IPS-18a (cell line): ENCODE measurements at regions not wholly inside any gene's neighbourhood (a gene's known extent, or its start where the extent isn't known, plus 50 kb on each side); places are given as distances from the start of the nearest gene placed in this dataset.

ENCODE experiments used
- H3K27ac ChIP-seq: one replicate; pipeline ENCODE4 v1.5.1; 2013; ENCODE audit warnings: low read length
- H3K27me3 ChIP-seq: one replicate; pipeline ENCODE4 v1.6.1; 2013; ENCODE audit warnings: mild to moderate bottlenecking, low read length; ENCODE audit not compliant: control insufficient read depth, insufficient read depth
- H3K36me3 ChIP-seq: one replicate; pipeline ENCODE4 v1.6.1; 2013; ENCODE audit warnings: low read depth, low read length; ENCODE audit not compliant: control insufficient read depth
- H3K4me1 ChIP-seq: one replicate; pipeline ENCODE4 v1.6.1; 2013; ENCODE audit warnings: low read depth, low read length; ENCODE audit not compliant: control insufficient read depth
- H3K4me3 ChIP-seq: one replicate; pipeline ENCODE4 v1.5.1; 2013; ENCODE audit warnings: low read length
- H3K9ac ChIP-seq: one replicate; pipeline ENCODE4 v1.6.1; 2013; ENCODE audit warnings: mild to moderate bottlenecking, low read length, moderate library complexity
- H3K9me3 ChIP-seq: one replicate; pipeline ENCODE4 v1.6.1; 2013; ENCODE audit warnings: low read depth, low read length; ENCODE audit not compliant: control insufficient read depth

DNA sequence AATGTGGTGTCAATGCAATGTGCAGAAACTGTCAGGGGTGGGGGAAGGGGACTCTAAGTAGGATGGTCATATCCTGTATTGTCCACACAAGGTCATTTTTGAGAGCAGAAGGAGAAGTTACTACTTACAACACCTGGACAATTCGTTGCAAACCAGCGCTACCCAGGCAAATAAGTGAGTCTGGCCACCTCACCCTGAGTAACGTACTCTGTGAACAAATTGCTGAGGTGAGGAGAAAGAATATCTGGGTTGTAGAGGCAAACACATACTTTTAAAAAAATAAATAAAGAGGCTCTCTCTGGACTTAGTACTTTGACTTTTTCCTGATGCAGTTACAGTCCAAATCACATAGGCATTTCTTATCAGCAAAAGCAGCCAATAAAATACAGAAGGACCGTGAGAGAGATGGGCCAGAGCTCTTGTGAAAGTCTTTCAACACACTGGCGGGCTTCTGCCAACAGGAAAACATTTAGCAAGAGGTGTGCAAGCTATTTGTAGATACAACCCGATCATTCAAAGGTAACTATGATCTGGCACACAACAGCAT lies 268.2 kb upstream of the ID2 start:
- Histone ChIP-seq H3K4me1 (peaks cover 5% of the 10 kb centered on the region), H3K36me3 (no peaks in the 10 kb centered on the region), H3K9me3 (no peaks in the 10 kb centered on the region), H3K9ac (no peak overlapping the region), H3K27ac (no peak overlapping the region), H3K4me3 (no peak overlapping the region), H3K27me3 (no peaks in the 10 kb centered on the region)

DNA sequence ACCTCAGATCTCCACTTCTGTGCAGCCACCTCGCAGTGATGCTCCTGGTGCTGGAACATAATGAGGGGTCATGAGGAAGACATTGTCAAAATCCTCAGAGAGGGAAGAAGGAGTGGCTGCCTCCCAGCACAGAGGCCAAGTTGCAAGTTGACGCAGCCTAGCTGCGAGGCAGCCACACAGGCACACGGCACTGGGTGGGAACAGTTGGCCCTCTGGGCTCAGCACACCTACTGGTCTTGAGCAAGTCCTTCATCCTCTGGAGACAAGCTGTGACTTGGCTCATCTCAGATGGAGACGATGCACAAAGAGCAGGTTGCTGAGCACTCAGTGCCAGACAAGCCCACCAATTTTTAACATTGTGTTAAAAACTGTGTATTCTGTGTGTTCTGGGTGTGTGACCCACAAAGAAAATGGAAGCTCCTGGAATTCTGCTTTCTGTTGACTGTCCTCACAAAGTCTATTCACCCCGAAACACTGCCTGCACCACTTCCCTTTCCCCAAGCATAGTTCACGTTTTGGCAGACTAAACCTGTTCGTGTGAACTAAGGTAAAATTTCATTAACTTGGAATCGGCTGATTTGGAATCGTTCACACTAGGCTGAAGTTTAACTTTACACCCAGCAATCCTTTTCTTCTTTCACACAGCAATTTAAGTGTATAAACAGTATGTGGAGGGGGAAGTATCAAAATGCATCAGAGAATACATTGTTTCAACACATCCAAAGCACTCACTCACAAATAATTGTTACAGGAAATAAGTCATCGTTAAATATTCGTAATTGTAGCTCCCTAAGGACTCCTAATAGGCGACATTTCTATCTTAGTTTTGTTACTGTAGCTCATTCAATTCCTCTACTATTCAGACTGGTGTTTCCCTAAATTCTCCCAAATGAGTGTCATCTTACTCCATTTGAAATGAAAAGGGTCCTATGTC lies 266.6 kb upstream of the ID2 start:
- no peaks in the 10 kb centered on the region for H3K27me3 ChIP-seq
- H3K4me1 ChIP-seq: peaks cover 5% of the 10 kb centered on the region
- H3K4me3 ChIP-seq: no peak overlapping the region
- H3K9ac ChIP-seq: no peak overlapping the region
- H3K36me3 ChIP-seq: no peaks in the 10 kb centered on the region
- no peak overlapping the region for H3K27ac ChIP-seq
- no peaks in the 10 kb centered on the region for H3K9me3 ChIP-seq

DNA sequence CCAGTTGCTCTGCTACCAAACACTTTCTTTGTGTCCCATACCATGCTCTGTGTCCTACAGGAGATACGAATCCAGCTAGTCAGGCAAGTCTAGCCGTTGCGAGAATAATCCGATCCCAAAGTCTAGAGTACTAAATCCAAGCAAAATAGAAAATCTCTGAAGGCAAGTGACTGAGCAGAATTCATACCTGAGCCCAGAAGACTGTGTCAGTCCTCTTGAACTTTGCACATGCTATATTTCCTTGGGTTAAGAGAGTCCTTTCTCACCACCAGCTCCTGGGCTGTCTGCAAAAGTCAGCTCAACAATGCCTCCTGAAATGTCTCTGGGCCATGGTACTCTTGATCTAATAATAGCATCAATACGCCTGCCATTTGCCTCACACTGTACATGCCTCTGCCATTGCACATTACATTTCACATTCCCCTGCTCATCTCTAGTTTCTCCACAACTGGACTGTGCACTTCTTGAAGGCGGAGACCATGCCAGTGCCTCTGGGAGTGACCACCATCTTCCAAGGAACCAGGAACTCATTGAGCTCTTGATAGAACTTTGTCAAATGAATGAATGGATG lies 265.8 kb upstream of the ID2 start:
- Histone ChIP-seq H3K9ac (no peak overlapping the region), H3K4me3 (no peak overlapping the region), H3K36me3 (no peaks in the 10 kb centered on the region), H3K9me3 (no peaks in the 10 kb centered on the region), H3K27me3 (no peaks in the 10 kb centered on the region), H3K27ac (no peak overlapping the region), H3K4me1 (peaks cover 5% of the 10 kb centered on the region)

DNA sequence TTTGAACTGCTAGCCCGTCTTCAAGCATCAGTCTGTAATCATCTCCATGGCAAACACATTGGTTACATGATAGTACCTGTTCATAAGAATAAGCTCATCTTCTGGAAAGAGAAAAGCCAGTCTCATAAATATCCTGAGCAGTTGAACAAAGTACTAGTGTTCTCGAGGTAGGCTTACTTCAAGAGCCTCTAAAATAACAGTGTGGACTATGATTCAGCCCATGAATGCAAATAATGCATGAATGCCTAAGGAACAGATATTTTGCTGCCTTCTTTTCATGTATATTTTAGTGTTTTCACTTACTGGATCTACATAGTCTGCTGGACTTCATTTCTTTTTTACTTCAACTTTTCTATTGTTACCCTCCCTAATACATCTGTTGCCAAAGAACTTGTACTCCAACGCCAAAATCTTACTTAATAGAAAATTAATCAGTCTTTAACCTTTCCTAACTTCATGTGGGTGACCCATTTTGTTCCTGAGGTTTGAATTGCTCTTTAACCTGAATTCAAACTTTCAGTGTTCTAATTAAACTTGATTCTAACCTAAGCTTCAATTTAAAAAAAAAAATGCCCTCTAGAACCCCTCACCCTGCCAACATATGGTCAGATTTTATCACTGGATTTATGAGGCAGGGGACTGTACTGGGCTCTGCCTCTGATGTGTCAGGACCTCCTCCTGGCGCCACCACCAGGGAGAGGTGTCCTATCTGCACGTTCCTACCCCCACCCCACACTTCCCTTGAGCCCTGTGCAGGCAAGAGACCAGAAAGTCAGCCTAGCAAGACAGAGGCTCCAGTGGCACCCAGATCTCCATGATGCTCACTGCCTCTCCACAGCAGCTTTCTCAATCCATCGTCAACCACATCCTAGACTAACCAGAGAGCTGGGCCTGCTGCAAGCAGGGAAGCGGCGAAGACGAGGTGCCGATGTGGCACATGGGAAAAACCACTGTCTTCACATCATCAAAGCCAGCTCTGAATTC lies 264.7 kb upstream of the ID2 start:
- Histone ChIP-seq H3K4me1 (peaks cover 5% of the 10 kb centered on the region), H3K4me3 (no peak overlapping the region), H3K36me3 (no peaks in the 10 kb centered on the region), H3K9me3 (no peaks in the 10 kb centered on the region), H3K27me3 (no peaks in the 10 kb centered on the region), H3K9ac (no peak overlapping the region), H3K27ac (no peak overlapping the region)

DNA sequence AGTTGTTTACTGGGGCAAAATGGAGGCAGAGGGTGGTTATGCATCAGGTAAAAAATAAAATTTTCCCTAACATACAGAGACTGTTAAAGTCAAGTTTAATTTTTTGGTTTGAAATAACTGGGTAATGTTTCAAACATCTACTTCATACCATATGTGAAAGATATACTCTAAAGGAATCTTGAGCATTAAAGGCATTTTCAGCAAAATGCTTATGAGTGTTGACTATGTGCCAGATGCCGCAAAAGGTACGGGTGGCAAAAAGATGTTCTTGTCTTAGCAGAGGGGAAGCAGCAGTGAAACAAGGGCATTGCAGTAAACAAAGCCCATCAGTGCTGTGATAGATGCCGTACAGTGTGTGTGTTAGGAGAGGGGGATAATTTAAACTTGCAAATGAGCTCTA lies 263.1 kb upstream of the ID2 start:
- Histone ChIP-seq H3K27ac (no peak overlapping the region), H3K4me3 (no peak overlapping the region), H3K4me1 (no peaks in the 10 kb centered on the region), H3K27me3 (no peaks in the 10 kb centered on the region), H3K9ac (no peak overlapping the region), H3K9me3 (no peaks in the 10 kb centered on the region), H3K36me3 (no peaks in the 10 kb centered on the region)

DNA sequence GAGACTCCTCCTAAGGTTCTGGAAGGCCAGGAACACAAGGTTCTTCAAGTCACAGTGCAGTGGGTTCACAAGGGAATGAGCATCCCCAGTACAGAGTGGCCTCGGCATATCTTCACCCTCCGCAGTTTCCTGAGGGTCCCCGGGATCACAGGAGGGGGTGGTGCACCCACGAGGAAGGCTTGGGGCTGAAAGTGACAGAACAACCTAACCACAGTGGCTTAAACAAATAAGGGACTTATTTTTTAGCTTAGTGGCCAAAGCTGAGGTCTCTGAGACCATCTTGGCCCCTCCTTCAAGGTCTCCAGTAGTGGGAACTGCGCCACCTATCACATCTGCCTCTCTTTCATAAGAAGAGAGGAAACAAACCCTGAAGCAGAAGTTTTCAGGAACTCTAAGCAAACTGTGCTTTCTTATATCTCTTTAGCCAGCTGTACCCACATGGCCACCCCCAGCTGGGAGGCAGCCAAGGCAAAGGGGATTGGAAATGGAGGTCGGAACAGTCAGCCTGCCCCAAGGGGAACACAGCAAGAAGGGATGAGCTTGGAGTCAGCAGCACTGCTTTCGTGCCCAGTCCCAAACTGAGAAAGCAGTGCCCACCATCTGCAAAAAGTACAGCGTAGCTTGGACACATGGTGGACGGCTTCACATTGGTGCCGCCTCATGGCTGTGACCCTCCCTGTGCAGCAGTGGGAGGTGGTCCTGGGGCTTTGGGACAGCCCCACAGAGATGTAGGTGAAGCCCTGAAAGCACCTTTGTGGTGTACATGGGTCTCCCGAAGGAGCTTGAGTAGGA lies 260.0 kb upstream of the ID2 start:
- no peak overlapping the region for H3K4me3 ChIP-seq
- no peaks in the 10 kb centered on the region for H3K9me3 ChIP-seq
- no peaks in the 10 kb centered on the region for H3K4me1 ChIP-seq
- no peak overlapping the region for H3K9ac ChIP-seq
- no peaks in the 10 kb centered on the region for H3K36me3 ChIP-seq
- H3K27me3 ChIP-seq: no peaks in the 10 kb centered on the region
- H3K27ac ChIP-seq: no peak overlapping the region

DNA sequence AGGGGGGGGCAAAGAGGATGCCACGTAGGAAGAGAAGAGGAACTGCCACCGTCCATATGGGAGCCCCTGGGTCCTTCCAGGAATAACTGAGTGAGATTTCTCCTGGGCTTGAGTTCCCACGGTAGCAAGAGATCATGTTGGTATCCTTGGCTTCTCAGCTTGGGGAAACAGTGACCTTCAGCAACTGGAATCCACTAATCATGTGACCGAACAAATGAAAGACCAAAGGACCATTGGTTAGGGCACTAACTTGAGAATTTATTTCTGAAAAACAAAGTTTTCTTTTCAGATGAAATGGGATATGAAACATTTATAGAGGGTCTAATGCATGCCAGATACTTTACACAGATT lies 259.4 kb upstream of the ID2 start:
- Histone ChIP-seq H3K9ac (no peak overlapping the region), H3K27me3 (no peaks in the 10 kb centered on the region), H3K36me3 (no peaks in the 10 kb centered on the region), H3K4me3 (no peak overlapping the region), H3K4me1 (no peaks in the 10 kb centered on the region), H3K27ac (no peak overlapping the region), H3K9me3 (no peaks in the 10 kb centered on the region)

DNA sequence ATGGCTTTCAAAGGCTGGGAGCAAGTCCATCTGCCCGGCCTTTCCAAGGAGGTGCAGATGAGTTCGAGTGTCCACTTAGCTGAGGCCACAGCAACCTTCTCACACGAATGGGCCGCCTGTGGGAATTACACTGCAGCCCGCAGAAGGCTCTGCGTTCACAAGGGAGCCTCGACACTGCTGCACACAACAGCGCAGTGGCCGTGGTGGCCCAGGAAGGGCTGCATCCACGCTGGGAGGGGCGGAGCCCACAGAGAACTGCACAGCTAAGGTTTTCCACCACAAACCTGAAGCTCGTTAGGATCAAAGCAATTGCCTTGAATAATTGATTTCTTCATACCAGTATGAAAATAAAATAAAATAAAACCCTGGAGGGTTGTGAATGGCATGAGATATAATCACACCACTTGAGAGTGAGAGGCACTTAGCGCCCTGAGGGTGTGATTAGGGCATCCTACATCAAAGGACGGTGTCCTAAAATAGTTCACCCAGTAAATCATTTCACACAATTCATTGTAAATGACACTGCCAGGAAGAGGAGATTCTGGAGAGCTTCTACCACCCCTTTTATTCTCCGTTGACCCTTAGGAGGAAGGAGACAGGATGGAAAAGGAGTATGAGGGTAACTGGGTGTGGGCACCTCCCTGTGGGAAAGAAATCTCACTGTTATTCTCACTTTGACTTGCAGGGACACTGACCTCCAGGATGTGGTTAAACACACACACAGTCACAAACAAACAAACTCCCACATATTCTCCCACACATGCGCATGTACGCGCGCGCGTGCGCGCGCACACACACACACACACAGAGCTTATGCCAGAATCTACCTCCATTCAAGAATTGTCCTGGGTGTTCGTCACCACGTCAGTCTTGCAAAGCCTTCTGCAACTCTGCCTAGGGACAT lies 256.6 kb upstream of the ID2 start:
- Histone ChIP-seq H3K27ac (no peak overlapping the region), H3K9ac (no peak overlapping the region), H3K4me1 (no peaks in the 10 kb centered on the region), H3K27me3 (no peaks in the 10 kb centered on the region), H3K36me3 (no peaks in the 10 kb centered on the region), H3K4me3 (no peak overlapping the region), H3K9me3 (no peaks in the 10 kb centered on the region)

DNA sequence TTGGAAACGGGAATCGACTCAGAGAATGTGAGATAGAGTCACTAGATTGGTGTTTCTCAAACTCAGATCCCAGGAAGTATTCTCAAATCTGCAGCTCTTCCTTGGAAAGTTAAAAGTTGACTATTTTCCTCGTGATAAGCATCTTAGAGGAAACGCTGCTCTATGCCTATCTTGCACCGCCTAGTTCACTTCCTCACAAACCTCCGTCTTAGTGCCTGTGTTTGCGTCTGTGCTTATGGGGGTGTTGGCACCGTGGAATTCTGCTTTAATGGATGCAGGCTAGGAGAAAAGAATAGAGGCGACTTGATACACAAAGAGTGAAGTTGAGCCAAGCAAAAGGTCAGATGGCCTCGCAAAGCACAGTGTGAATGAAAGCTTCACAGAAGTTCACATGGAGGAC lies 255.3 kb upstream of the ID2 start:
- Histone ChIP-seq H3K9ac (no peak overlapping the region), H3K9me3 (no peaks in the 10 kb centered on the region), H3K4me1 (no peaks in the 10 kb centered on the region), H3K27ac (no peak overlapping the region), H3K27me3 (no peaks in the 10 kb centered on the region), H3K4me3 (no peak overlapping the region), H3K36me3 (no peaks in the 10 kb centered on the region)

DNA sequence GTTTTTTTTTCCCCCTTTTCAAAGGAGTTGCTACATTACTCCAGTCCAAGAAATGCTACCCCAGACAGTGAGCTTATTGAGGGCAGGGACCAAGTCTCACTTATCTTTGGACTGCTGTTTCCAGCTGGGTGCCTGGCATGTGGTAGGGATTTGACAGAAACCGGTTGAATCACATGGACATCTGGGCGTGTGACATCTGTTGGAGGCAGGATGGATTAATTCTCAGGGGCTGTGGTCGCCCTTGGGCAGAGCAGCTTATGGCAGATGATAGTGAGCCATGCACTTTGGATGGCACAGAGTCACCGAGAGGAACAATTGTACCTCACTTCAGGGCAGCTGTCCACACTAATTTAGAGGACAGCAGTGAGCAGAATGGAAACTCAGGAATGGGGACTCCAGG lies 254.6 kb upstream of the ID2 start:
- Histone ChIP-seq H3K27ac (no peak overlapping the region), H3K4me1 (no peaks in the 10 kb centered on the region), H3K27me3 (no peaks in the 10 kb centered on the region), H3K9me3 (no peaks in the 10 kb centered on the region), H3K36me3 (no peaks in the 10 kb centered on the region), H3K9ac (no peak overlapping the region), H3K4me3 (no peak overlapping the region)
